ENCODE measurements at regions not wholly inside any gene's neighbourhood (a gene's known extent, or its start where the extent isn't known, plus 50 kb on each side); places are given as distances from the start of the nearest gene placed in this dataset.

DNA sequence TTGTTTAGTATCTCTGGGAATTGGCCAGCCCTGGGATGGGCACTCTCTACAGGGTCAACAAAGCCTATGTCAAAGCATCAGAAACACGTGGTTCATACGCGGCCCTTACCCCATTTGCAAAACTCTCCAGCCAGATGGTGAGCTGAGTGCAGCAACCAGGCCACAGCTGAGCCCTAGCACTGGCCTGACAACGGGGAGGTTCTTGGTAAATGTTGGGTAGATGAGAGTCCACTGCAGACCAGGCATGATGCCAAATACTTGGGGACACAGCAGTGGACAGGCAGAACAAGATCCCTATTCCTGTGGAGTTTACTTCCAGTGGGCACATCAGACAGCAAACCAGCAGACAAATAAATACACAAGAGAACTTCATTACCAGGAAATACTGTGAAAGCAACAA, 172.1 kb upstream of the SYT13 start:
- Mint-ChIP-seq H3K4me3 (no peak overlapping the region), H3K27me3 (ENCODE audit: low read depth) (peaks cover 3% of the 10 kb centered on the region), H3K36me3 (ENCODE audit: insufficient read depth) (no peaks in the 10 kb centered on the region), H3K9me3 (no peaks in the 10 kb centered on the region), H3K4me1 (ENCODE audit: low read depth) (no peaks in the 10 kb centered on the region)
- ATAC-seq (no peak), DNase-seq (no peak)

- Mint-ChIP-seq H3K4me3 (no peak overlapping the region), H3K4me1 (ENCODE audit: low read depth) (no peaks in the 10 kb centered on the region), H3K27me3 (ENCODE audit: low read depth) (peaks cover 3% of the 10 kb centered on the region), H3K36me3 (ENCODE audit: insufficient read depth) (no peaks in the 10 kb centered on the region), H3K9me3 (no peaks in the 10 kb centered on the region)
- DNase-seq (no peak), ATAC-seq (no peak)
Observed at GRCh38 chr11:45457649-45458048, 171.5 kb upstream of the SYT13 start.

- Mint-ChIP-seq H3K27me3 (ENCODE audit: low read depth) (peaks cover 3% of the 10 kb centered on the region), H3K36me3 (ENCODE audit: insufficient read depth) (no peaks in the 10 kb centered on the region), H3K9me3 (no peaks in the 10 kb centered on the region), H3K4me1 (ENCODE audit: low read depth) (no peaks in the 10 kb centered on the region), H3K4me3 (no peak overlapping the region)
- DNase-seq (no peak), ATAC-seq (no peak)
Observed at GRCh38 chr11:45456686-45457085, 170.5 kb upstream of the SYT13 start.

- Mint-ChIP-seq H3K4me3 (no peak overlapping the region), H3K4me1 (ENCODE audit: low read depth) (no peaks in the 10 kb centered on the region), H3K9me3 (no peaks in the 10 kb centered on the region), H3K36me3 (ENCODE audit: insufficient read depth) (no peaks in the 10 kb centered on the region), H3K27me3 (ENCODE audit: low read depth) (peaks cover 3% of the 10 kb centered on the region)
- ATAC-seq (no peak), DNase-seq (no peak)
Observed at GRCh38 chr11:45455536-45455935, 169.4 kb upstream of the SYT13 start.

DNA sequence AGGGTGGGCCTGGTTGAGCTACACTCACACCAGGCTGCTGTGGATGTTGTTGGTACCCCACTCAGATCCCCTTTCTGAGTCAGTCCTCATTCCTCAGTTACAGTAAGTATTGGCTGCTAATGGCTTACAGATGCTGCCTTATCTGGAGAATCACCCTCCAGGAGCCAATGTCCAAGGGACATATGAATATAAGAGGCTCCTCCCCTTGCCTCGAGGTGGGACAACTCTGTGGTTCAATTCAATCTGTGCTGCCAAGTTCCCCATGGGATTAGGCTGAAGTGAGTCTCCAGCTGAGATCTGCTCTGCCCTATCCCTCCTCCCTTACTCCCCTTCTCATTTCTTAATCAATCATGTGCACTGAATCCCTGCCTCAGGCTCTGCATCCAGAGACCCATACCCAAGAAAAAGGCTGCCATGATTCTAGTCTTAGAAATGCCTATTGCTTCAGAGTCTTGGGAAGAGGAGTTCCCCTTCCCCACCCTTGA, 168.8 kb upstream of the SYT13 start:
- DNase-seq (no peak), ATAC-seq (no peak)
- H3K36me3 Mint-ChIP-seq (ENCODE audit: insufficient read depth), result no peaks in the 10 kb centered on the region
- H3K4me3 Mint-ChIP-seq, result no peak overlapping the region
- no peaks in the 10 kb centered on the region for H3K9me3 Mint-ChIP-seq
- H3K27me3 Mint-ChIP-seq (ENCODE audit: low read depth), result peaks cover 3% of the 10 kb centered on the region
- no peaks in the 10 kb centered on the region for H3K4me1 Mint-ChIP-seq (ENCODE audit: low read depth)

DNA sequence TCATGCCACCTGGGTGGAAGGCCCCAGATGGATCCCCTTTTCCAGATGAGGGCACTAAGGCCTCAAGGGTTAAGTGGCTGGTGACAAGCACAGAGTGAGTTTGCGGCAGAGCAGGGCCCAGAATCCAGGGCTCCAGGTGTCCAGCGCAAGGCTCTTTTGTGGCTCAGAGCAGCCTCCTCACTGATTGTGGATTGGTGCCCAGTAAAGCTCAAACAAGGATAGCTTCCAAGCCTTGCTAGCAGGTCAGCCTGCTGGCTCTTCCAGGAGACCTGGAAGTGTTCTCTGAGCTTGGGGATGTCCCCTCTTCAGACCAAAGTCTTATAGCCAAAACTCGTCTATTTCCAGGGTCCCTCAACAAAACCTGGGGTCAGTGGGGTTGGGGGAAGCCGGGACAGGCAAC, 167.6 kb upstream of the SYT13 start:
- no peaks in the 10 kb centered on the region for H3K4me1 Mint-ChIP-seq (ENCODE audit: low read depth)
- no peaks in the 10 kb centered on the region for H3K9me3 Mint-ChIP-seq
- ATAC-seq (no peak), DNase-seq (no peak)
- no peaks in the 10 kb centered on the region for H3K36me3 Mint-ChIP-seq (ENCODE audit: insufficient read depth)
- peaks cover 3% of the 10 kb centered on the region for H3K27me3 Mint-ChIP-seq (ENCODE audit: low read depth)
- no peak overlapping the region for H3K4me3 Mint-ChIP-seq

DNA sequence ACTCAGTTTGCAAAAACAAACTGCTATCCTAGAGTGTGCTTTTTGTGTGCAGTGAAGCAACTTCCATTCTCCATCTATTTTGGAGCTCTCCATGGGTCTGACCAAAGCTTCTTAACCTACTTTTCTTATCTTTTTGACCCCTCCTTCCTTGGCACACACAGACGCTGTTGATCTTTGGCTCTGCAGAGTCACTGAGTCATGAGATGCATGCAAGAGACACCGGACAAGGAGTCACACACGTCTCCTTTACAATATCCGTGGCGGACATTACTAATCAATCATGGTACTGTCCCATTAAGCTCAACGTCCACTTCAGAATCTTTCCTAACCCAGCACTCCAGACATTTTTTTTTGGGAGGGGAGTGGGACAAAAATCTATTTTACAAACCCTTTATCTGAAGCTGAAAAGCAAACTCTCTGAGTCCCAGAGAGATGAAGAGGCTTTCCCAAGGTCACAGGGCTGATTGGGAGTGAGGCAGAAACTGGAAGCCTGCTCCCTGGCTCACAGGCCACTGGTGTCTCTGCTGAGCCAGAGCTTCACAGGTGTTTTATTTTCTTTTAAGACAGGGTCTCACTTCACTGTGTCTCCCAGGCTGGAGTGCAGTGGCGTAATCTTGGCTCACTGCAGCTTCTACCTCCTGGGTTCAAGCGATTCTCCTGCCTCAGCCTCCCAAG, 165.8 kb upstream of the SYT13 start:
- no peak for DNase-seq
- Mint-ChIP-seq H3K4me1 (ENCODE audit: low read depth) (no peaks in the 10 kb centered on the region), H3K4me3 (no peak overlapping the region), H3K27me3 (ENCODE audit: low read depth) (peaks cover 3% of the 10 kb centered on the region), H3K36me3 (ENCODE audit: insufficient read depth) (no peaks in the 10 kb centered on the region), H3K9me3 (no peaks in the 10 kb centered on the region)
- no peak for ATAC-seq

- Mint-ChIP-seq H3K27me3 (ENCODE audit: low read depth) (peaks cover 2% of the 10 kb centered on the region), H3K4me3 (no peak overlapping the region), H3K36me3 (ENCODE audit: insufficient read depth) (no peaks in the 10 kb centered on the region), H3K4me1 (ENCODE audit: low read depth) (no peaks in the 10 kb centered on the region), H3K9me3 (no peaks in the 10 kb centered on the region)
- DNase-seq (no peak), ATAC-seq (no peak)
Observed at GRCh38 chr11:45450189-45450588, 164.0 kb upstream of the SYT13 start.

DNA sequence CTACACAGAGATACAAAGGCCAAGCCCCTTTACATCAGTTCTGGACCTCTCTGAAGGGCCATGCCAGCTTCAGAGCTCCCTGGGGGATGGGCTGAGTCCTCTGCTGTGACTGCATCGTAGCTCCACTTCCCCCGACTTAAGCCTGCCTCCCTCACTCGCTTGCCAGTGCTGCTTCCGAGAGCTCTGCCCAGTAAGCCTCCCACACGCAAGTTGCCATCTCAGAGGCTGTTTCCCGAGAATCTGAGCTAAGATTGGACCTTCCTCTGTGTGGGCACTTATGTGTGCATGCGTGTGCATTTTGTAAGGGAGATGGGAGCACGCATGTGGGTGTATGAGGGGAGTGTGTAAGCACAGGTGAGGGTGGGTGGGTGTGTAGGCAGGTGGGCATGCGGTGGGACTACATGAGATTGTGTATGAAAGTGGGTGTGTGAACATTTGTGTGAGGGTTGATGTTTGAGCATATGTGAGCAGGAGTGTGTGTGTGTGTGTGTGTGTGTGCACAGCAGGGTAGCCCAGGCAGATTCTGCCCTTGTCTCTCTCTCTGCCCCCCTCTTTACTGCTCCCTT, 163.0 kb upstream of the SYT13 start:
- ATAC-seq (no peak), DNase-seq (no peak)
- Mint-ChIP-seq H3K36me3 (ENCODE audit: insufficient read depth) (no peaks in the 10 kb centered on the region), H3K4me1 (ENCODE audit: low read depth) (no peaks in the 10 kb centered on the region), H3K4me3 (no peak overlapping the region), H3K27me3 (ENCODE audit: low read depth) (peaks cover 2% of the 10 kb centered on the region), H3K9me3 (no peaks in the 10 kb centered on the region)

DNA sequence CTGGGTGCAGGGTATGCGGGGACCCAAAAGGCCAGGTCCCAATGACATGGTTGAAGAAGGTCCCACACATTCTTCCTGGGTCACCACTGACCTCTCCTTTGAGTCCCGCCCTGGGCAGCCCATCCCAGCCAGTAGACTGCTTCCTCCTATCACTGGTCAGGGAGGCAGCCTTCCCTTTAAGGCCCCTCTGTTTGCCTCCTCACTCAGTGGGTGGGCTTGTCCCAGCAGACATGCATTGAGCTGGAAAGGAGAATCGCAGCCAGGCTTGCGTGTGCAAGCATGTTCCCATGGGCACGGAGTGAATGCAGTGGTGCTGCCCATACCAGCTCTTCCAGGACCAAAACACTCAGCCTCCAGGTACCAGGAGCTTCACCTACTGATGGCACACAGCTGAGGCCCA, 162.4 kb upstream of the SYT13 start:
- peaks cover 2% of the 10 kb centered on the region for H3K27me3 Mint-ChIP-seq (ENCODE audit: low read depth)
- no peak overlapping the region for H3K4me3 Mint-ChIP-seq
- no peak for DNase-seq
- H3K9me3 Mint-ChIP-seq, result no peaks in the 10 kb centered on the region
- no peak for ATAC-seq
- no peaks in the 10 kb centered on the region for H3K36me3 Mint-ChIP-seq (ENCODE audit: insufficient read depth)
- no peaks in the 10 kb centered on the region for H3K4me1 Mint-ChIP-seq (ENCODE audit: low read depth)

- no peaks in the 10 kb centered on the region for H3K36me3 Mint-ChIP-seq (ENCODE audit: insufficient read depth)
- DNase-seq (no peak), ATAC-seq (no peak)
- H3K9me3 Mint-ChIP-seq, result no peaks in the 10 kb centered on the region
- H3K4me3 Mint-ChIP-seq, result no peak overlapping the region
- H3K4me1 Mint-ChIP-seq (ENCODE audit: low read depth), result no peaks in the 10 kb centered on the region
- H3K27me3 Mint-ChIP-seq (ENCODE audit: low read depth), result peaks cover 5% of the 10 kb centered on the region
Observed at GRCh38 chr11:45446998-45447397, 160.9 kb upstream of the SYT13 start.

- Mint-ChIP-seq H3K9me3 (no peaks in the 10 kb centered on the region), H3K27me3 (ENCODE audit: low read depth) (peaks cover 5% of the 10 kb centered on the region), H3K4me3 (no peak overlapping the region), H3K36me3 (ENCODE audit: insufficient read depth) (no peaks in the 10 kb centered on the region), H3K4me1 (ENCODE audit: low read depth) (no peaks in the 10 kb centered on the region)
- no peak for DNase-seq
- no peak for ATAC-seq
Observed at GRCh38 chr11:45446434-45446833, 160.3 kb upstream of the SYT13 start.

GRCh38 chr11:45444796-45445195, 158.7 kb upstream of the SYT13 start:
- no peaks in the 10 kb centered on the region for H3K4me1 Mint-ChIP-seq (ENCODE audit: low read depth)
- peaks cover under 1% of the 10 kb centered on the region for H3K36me3 Mint-ChIP-seq (ENCODE audit: insufficient read depth)
- peaks cover 13% of the 10 kb centered on the region for H3K27me3 Mint-ChIP-seq (ENCODE audit: low read depth)
- DNase-seq (no peak), ATAC-seq (no peak)
- H3K4me3 Mint-ChIP-seq, result no peak overlapping the region
- peaks cover 4% of the 10 kb centered on the region for H3K9me3 Mint-ChIP-seq

GRCh38 chr11:45440111-45440510, 154.0 kb upstream of the SYT13 start:
- no peak for ATAC-seq
- no peak overlapping the region for H3K4me3 Mint-ChIP-seq

DNA sequence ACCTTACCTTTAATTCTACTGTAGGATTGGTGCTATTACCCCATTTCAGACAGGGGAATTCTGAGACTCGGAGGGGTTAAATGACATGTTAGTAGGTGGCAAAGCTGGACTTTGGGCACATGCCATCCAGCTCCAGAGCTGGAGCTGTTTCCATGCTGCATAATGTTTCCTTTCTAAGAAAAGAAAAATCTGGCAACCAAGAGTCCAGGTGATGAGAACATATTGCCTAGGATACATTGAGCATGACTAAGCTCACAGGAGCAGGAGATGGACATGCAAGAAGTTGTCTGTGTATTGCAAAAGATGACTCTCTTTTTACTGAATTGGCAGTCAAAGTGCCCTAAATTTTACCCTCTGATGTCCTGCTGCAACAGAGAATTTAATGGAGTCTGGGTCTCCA, 150.8 kb upstream of the SYT13 start:
- ATAC-seq (no peak), DNase-seq (no peak)
- peaks cover 4% of the 10 kb centered on the region for H3K36me3 Mint-ChIP-seq (ENCODE audit: insufficient read depth)
- H3K27me3 Mint-ChIP-seq (ENCODE audit: low read depth), result peaks cover 21% of the 10 kb centered on the region
- H3K4me3 Mint-ChIP-seq, result no peak overlapping the region
- no peaks in the 10 kb centered on the region for H3K4me1 Mint-ChIP-seq (ENCODE audit: low read depth)
- H3K9me3 Mint-ChIP-seq, result peaks cover 9% of the 10 kb centered on the region

More at GRCh38 chr11:45440111-45440510, 154.0 kb upstream of the SYT13 start:
- DNase-seq, result no peak
- H3K9me3 Mint-ChIP-seq, result peaks cover 9% of the 10 kb centered on the region
- peaks cover 4% of the 10 kb centered on the region for H3K36me3 Mint-ChIP-seq (ENCODE audit: insufficient read depth)
- H3K27me3 Mint-ChIP-seq (ENCODE audit: low read depth), result peaks cover 18% of the 10 kb centered on the region
- no peaks in the 10 kb centered on the region for H3K4me1 Mint-ChIP-seq (ENCODE audit: low read depth)

Data from activated T-cell treated with anti-CD3 and anti-CD28 coated beads, Interleukin-2, amount 50 U/mL, for 4 hours (primary cell).